ENCODE measurements at regions not wholly inside any gene's neighbourhood (a gene's known extent, or its start where the extent isn't known, plus 50 kb on each side); places are given as distances from the start of the nearest gene placed in this dataset.

DNA sequence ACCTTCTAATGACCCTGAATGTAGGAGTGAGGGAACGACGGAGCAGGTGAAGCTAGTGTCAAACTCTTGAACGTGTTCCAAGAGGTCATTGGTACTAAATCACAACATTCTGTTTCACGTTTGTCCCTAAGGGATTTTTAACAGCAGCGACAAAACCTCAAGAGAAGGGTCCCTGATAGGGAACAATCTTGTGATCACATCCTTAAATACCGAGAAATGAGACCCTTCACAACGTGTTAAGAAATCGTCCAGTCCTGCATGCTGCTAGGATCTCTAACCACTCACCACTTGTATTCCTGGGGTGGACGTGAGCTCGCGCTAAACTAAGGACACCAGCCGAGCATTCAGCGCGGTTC lies 134.1 kb upstream of the KRAS start (continued):
- TF ChIP-seq, protein P1, sequence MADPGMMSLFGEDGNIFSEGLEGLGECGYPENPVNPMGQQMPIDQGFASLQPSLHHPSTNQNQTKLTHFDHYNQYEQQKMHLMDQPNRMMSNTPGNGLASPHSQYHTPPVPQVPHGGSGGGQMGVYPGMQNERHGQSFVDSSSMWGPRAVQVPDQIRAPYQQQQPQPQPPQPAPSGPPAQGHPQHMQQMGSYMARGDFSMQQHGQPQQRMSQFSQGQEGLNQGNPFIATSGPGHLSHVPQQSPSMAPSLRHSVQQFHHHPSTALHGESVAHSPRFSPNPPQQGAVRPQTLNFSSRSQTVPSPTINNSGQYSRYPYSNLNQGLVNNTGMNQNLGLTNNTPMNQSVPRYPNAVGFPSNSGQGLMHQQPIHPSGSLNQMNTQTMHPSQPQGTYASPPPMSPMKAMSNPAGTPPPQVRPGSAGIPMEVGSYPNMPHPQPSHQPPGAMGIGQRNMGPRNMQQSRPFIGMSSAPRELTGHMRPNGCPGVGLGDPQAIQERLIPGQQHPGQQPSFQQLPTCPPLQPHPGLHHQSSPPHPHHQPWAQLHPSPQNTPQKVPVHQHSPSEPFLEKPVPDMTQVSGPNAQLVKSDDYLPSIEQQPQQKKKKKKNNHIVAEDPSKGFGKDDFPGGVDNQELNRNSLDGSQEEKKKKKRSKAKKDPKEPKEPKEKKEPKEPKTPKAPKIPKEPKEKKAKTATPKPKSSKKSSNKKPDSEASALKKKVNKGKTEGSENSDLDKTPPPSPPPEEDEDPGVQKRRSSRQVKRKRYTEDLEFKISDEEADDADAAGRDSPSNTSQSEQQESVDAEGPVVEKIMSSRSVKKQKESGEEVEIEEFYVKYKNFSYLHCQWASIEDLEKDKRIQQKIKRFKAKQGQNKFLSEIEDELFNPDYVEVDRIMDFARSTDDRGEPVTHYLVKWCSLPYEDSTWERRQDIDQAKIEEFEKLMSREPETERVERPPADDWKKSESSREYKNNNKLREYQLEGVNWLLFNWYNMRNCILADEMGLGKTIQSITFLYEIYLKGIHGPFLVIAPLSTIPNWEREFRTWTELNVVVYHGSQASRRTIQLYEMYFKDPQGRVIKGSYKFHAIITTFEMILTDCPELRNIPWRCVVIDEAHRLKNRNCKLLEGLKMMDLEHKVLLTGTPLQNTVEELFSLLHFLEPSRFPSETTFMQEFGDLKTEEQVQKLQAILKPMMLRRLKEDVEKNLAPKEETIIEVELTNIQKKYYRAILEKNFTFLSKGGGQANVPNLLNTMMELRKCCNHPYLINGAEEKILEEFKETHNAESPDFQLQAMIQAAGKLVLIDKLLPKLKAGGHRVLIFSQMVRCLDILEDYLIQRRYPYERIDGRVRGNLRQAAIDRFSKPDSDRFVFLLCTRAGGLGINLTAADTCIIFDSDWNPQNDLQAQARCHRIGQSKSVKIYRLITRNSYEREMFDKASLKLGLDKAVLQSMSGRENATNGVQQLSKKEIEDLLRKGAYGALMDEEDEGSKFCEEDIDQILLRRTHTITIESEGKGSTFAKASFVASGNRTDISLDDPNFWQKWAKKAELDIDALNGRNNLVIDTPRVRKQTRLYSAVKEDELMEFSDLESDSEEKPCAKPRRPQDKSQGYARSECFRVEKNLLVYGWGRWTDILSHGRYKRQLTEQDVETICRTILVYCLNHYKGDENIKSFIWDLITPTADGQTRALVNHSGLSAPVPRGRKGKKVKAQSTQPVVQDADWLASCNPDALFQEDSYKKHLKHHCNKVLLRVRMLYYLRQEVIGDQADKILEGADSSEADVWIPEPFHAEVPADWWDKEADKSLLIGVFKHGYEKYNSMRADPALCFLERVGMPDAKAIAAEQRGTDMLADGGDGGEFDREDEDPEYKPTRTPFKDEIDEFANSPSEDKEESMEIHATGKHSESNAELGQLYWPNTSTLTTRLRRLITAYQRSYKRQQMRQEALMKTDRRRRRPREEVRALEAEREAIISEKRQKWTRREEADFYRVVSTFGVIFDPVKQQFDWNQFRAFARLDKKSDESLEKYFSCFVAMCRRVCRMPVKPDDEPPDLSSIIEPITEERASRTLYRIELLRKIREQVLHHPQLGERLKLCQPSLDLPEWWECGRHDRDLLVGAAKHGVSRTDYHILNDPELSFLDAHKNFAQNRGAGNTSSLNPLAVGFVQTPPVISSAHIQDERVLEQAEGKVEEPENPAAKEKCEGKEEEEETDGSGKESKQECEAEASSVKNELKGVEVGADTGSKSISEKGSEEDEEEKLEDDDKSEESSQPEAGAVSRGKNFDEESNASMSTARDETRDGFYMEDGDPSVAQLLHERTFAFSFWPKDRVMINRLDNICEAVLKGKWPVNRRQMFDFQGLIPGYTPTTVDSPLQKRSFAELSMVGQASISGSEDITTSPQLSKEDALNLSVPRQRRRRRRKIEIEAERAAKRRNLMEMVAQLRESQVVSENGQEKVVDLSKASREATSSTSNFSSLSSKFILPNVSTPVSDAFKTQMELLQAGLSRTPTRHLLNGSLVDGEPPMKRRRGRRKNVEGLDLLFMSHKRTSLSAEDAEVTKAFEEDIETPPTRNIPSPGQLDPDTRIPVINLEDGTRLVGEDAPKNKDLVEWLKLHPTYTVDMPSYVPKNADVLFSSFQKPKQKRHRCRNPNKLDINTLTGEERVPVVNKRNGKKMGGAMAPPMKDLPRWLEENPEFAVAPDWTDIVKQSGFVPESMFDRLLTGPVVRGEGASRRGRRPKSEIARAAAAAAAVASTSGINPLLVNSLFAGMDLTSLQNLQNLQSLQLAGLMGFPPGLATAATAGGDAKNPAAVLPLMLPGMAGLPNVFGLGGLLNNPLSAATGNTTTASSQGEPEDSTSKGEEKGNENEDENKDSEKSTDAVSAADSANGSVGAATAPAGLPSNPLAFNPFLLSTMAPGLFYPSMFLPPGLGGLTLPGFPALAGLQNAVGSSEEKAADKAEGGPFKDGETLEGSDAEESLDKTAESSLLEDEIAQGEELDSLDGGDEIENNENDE (IDR thresholded peaks at IDR 0.05; ENCODE audit: insufficient replicate concordance, low read length) = no peak
- TF ChIP-seq, protein P2, sequence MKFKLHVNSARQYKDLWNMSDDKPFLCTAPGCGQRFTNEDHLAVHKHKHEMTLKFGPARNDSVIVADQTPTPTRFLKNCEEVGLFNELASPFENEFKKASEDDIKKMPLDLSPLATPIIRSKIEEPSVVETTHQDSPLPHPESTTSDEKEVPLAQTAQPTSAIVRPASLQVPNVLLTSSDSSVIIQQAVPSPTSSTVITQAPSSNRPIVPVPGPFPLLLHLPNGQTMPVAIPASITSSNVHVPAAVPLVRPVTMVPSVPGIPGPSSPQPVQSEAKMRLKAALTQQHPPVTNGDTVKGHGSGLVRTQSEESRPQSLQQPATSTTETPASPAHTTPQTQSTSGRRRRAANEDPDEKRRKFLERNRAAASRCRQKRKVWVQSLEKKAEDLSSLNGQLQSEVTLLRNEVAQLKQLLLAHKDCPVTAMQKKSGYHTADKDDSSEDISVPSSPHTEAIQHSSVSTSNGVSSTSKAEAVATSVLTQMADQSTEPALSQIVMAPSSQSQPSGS (IDR thresholded peaks at IDR 0.05; ENCODE audit: low read length) = no peak
- TF ChIP-seq RAD21 (IDR thresholded peaks at IDR 0.05 in 1 of 2, conservative IDR thresholded peaks at IDR 0.05 in 1 of 2; ENCODE audit: low read depth in 2 of 2, low read length in 2 of 2) (no peak), YY1 (IDR thresholded peaks at IDR 0.05; ENCODE audit: low read depth, low read length) (no peak), CBX8 (IDR thresholded peaks at IDR 0.05; ENCODE audit: borderline replicate concordance, low read depth, low read length) (no peak), TCF12 (IDR thresholded peaks at IDR 0.05; ENCODE audit: low read depth, low read length) (no peak), SP2 (IDR thresholded peaks at IDR 0.05; ENCODE audit: low read length) (no peak), RFX5 (IDR thresholded peaks at IDR 0.05; ENCODE audit: borderline replicate concordance, low read depth, low read length) (no peak), KDM4A (IDR thresholded peaks at IDR 0.05; ENCODE audit: low read depth, low read length, severe bottlenecking) (no peak)
- TF ChIP-seq, protein P3, sequence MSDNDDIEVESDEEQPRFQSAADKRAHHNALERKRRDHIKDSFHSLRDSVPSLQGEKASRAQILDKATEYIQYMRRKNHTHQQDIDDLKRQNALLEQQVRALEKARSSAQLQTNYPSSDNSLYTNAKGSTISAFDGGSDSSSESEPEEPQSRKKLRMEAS (IDR thresholded peaks at IDR 0.05) = no peak

Measured in H1 (cell line).